ENCODE measurements at regions not wholly inside any gene's neighbourhood (a gene's known extent, or its start where the extent isn't known, plus 50 kb on each side); places are given as distances from the start of the nearest gene placed in this dataset.
"Not testable (repeated sequence)": the region's sequence is repeated elsewhere in the genome, so short reads cannot be mapped to it uniquely, and the experiment has no call there.

GRCh38 chr2:176885001-176885643, 327.5 kb upstream of the HNRNPA3 start:
- no peak for DNase-seq

GRCh38 chr2:176885661-176886060, 326.9 kb upstream of the HNRNPA3 start:
- DNase-seq = no peak

GRCh38 chr2:176891105-176891504, 321.5 kb upstream of the HNRNPA3 start:
- DNase-seq = no peak

- no peak for DNase-seq
These were observed 320.7 kb upstream of the HNRNPA3 start for GRCh38 chr2:176891857-176892256.

- DNase-seq = no peak
These were observed 319.8 kb upstream of the HNRNPA3 start for GRCh38 chr2:176892676-176893226.

GRCh38 chr2:176895158-176895557, 317.4 kb upstream of the HNRNPA3 start:
- DNase-seq = no peak

- DNase-seq = no peak
These were observed 310.1 kb upstream of the HNRNPA3 start for GRCh38 chr2:176902454-176902853.

- DNase-seq = not testable (repeated sequence)
These were observed 308.5 kb upstream of the HNRNPA3 start for GRCh38 chr2:176904053-176904452.

- no peak for DNase-seq
These were observed 305.3 kb upstream of the HNRNPA3 start for GRCh38 chr2:176907341-176907740.

GRCh38 chr2:176910828-176911227, 301.8 kb upstream of the HNRNPA3 start:
- no peak for DNase-seq

- DNase-seq = no peak
These were observed 298.6 kb upstream of the HNRNPA3 start for GRCh38 chr2:176913955-176914354.

- no peak for DNase-seq
These were observed 298.2 kb upstream of the HNRNPA3 start for GRCh38 chr2:176914371-176914770.

- not testable (repeated sequence) for DNase-seq
These were observed 290.0 kb upstream of the HNRNPA3 start for GRCh38 chr2:176922545-176922944.

- DNase-seq = no peak
These were observed 289.4 kb upstream of the HNRNPA3 start for GRCh38 chr2:176923205-176923604.

GRCh38 chr2:176924909-176925534, 287.6 kb upstream of the HNRNPA3 start:
- no peak for DNase-seq

- no peak for DNase-seq
These were observed 286.1 kb upstream of the HNRNPA3 start for GRCh38 chr2:176926453-176926852.

- not testable (repeated sequence) for DNase-seq
These were observed 283.2 kb upstream of the HNRNPA3 start for GRCh38 chr2:176929387-176929786.

- no peak for DNase-seq
These were observed 280.7 kb upstream of the HNRNPA3 start for GRCh38 chr2:176931588-176932563.

- no peak for DNase-seq
These were observed 278.5 kb upstream of the HNRNPA3 start for GRCh38 chr2:176934131-176934530.

- DNase-seq = no peak
These were observed 277.7 kb upstream of the HNRNPA3 start for GRCh38 chr2:176934869-176935415.

GRCh38 chr2:176935543-176936102, 277.0 kb upstream of the HNRNPA3 start:
- no peak for DNase-seq

GRCh38 chr2:176936410-176936809, 276.2 kb upstream of the HNRNPA3 start:
- no peak for DNase-seq

- no peak for DNase-seq
These were observed 267.6 kb upstream of the HNRNPA3 start for GRCh38 chr2:176944998-176945397.

Measured in CD4-positive, alpha-beta T cell treated with Interleukin-15 for 1 hour (primary cell).